Smooth muscle cell (in vitro differentiated cells): ENCODE measurements at regions not wholly inside any gene's neighbourhood (a gene's known extent, or its start where the extent isn't known, plus 50 kb on each side); places are given as distances from the start of the nearest gene placed in this dataset.
"Not testable (repeated sequence)": the region's sequence is repeated elsewhere in the genome, so short reads cannot be mapped to it uniquely, and the experiment has no call there.

ENCODE experiments used
- DNase-seq: peaks from one replicate; lab custom pipeline; 2025; ENCODE audit not compliant: unreplicated experiment; lab: John Stamatoyannopoulos, UW
- H2AFZ ChIP-seq: fragments of 200-600 bp; sonication (generic); 2 replicates; pipeline ENCODE4 v1.6.0; 2016; ENCODE audit warnings: antibody characterized with exemption, low read depth, mild to moderate bottlenecking
- H3F3A ChIP-seq: fragments of 200-600 bp; sonication (generic); 2 replicates; pipeline ENCODE4 v1.6.0; 2017; ENCODE audit warnings: antibody characterized with exemption, low read depth
- H3K27ac ChIP-seq: fragments of 200-600 bp; sonication (generic); 2 replicates; pipeline ENCODE4 v1.5.1; 2016; ENCODE audit warnings: low read depth, mild to moderate bottlenecking
- H3K27me3 ChIP-seq: fragments of 200-600 bp; sonication (generic); 2 replicates; pipeline ENCODE4 v1.6.1; 2016; ENCODE audit warnings: low read depth, mild to moderate bottlenecking
- H3K36me3 ChIP-seq: fragments of 200-600 bp; sonication (generic); 2 replicates; pipeline ENCODE4 v1.5.1; 2016; ENCODE audit warnings: low read depth
- H3K4me1 ChIP-seq: fragments of 200-600 bp; sonication (generic); 2 replicates; pipeline ENCODE4 v1.5.1; 2016; ENCODE audit warnings: low read depth
- H3K4me2 ChIP-seq: fragments of 200-600 bp; sonication (generic); 2 replicates; pipeline ENCODE4 v1.6.0; 2016; ENCODE audit warnings: mild to moderate bottlenecking
- H3K4me3 ChIP-seq: fragments of 200-600 bp; sonication (generic); 2 replicates; pipeline ENCODE4 v1.5.1; 2016; ENCODE audit warnings: mild to moderate bottlenecking
- H3K79me2 ChIP-seq: fragments of 200-600 bp; sonication (generic); 2 replicates; pipeline ENCODE4 v1.6.0; 2016; ENCODE audit warnings: low read depth, mild to moderate bottlenecking
- H3K9ac ChIP-seq: fragments of 200-600 bp; sonication (generic); 2 replicates; pipeline ENCODE4 v1.6.0; 2016; ENCODE audit warnings: low read depth
- H3K9me3 ChIP-seq: fragments of 200-600 bp; sonication (generic); replicated peaks from 2 replicates; pipeline ENCODE4 v1.5.1; 2016; ENCODE audit warnings: low read depth
- H4K20me1 ChIP-seq: fragments of 200-600 bp; sonication (generic); 2 replicates; pipeline ENCODE4 v1.6.0; 2016; ENCODE audit warnings: low read depth
- WGBS: methylation state at CpG from one replicate; pipeline ENCODE4 v1.1.7; 2016; ENCODE audit warnings: low lambda C conversion rate; 5-methylcytosine and 5-hydroxymethylcytosine counted together
- TF ChIP-seq, protein P1 (sequence below): fragments of 200-600 bp; sonication (generic); IDR thresholded peaks from 2 replicates; pipeline ENCODE4 v1.5.1; 2017; ENCODE audit warnings: borderline replicate concordance, mild to moderate bottlenecking, antibody characterized with exemption; ENCODE audit not compliant: insufficient read depth, poor library complexity, severe bottlenecking

GRCh38 chr5:18003312-18003711 lies 369.1 kb downstream of the TAF11L14 start:
- Histone ChIP-seq H3K9me3 (no peaks in the 10 kb centered on the region), H3K4me2 (no peak overlapping the region), H3K36me3 (no peaks in the 10 kb centered on the region), H3K4me1 (no peaks in the 10 kb centered on the region), H3K79me2 (no peaks in the 10 kb centered on the region), H3K9ac (no peak overlapping the region), H2AFZ (no peak overlapping the region), H4K20me1 (no peaks in the 10 kb centered on the region), H3K27ac (no peak overlapping the region), H3K27me3 (no peaks in the 10 kb centered on the region), H3K4me3 (no peak overlapping the region), H3F3A (no peaks in the 10 kb centered on the region)
- TF ChIP-seq, protein P1, sequence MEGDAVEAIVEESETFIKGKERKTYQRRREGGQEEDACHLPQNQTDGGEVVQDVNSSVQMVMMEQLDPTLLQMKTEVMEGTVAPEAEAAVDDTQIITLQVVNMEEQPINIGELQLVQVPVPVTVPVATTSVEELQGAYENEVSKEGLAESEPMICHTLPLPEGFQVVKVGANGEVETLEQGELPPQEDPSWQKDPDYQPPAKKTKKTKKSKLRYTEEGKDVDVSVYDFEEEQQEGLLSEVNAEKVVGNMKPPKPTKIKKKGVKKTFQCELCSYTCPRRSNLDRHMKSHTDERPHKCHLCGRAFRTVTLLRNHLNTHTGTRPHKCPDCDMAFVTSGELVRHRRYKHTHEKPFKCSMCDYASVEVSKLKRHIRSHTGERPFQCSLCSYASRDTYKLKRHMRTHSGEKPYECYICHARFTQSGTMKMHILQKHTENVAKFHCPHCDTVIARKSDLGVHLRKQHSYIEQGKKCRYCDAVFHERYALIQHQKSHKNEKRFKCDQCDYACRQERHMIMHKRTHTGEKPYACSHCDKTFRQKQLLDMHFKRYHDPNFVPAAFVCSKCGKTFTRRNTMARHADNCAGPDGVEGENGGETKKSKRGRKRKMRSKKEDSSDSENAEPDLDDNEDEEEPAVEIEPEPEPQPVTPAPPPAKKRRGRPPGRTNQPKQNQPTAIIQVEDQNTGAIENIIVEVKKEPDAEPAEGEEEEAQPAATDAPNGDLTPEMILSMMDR = no peak
- DNase-seq = no peak

GRCh38 chr5:18003784-18004183 lies 369.5 kb downstream of the TAF11L14 start:
- H3K27ac ChIP-seq = no peak overlapping the region
- WGBS = 83% methylated on average over 2 of the region's 2 CpGs

GRCh38 chr5:18006235-18006634 lies 372.0 kb downstream of the TAF11L14 start:
- WGBS = 90% methylated on average over 8 of the region's 8 CpGs
- not testable (repeated sequence) for H2AFZ ChIP-seq, H3F3A ChIP-seq, H3K79me2 ChIP-seq, H3K27ac ChIP-seq, DNase-seq, H3K9ac ChIP-seq, H3K36me3 ChIP-seq, H3K4me2 ChIP-seq, H3K4me1 ChIP-seq, H3K9me3 ChIP-seq, H3K27me3 ChIP-seq, H4K20me1 ChIP-seq, H3K4me3 ChIP-seq

More at GRCh38 chr5:18003784-18004183, 369.5 kb downstream of the TAF11L14 start:
- Histone ChIP-seq H3K4me2 (no peak overlapping the region), H3K27me3 (no peaks in the 10 kb centered on the region), H3K4me1 (no peaks in the 10 kb centered on the region), H3K36me3 (no peaks in the 10 kb centered on the region), H3K9ac (no peak overlapping the region), H4K20me1 (no peaks in the 10 kb centered on the region), H3K4me3 (no peak overlapping the region), H3K79me2 (no peaks in the 10 kb centered on the region), H3K9me3 (no peaks in the 10 kb centered on the region), H2AFZ (no peak overlapping the region), H3F3A (no peaks in the 10 kb centered on the region)
- DNase-seq = no peak
- TF ChIP-seq, protein P1 = no peak

DNA sequence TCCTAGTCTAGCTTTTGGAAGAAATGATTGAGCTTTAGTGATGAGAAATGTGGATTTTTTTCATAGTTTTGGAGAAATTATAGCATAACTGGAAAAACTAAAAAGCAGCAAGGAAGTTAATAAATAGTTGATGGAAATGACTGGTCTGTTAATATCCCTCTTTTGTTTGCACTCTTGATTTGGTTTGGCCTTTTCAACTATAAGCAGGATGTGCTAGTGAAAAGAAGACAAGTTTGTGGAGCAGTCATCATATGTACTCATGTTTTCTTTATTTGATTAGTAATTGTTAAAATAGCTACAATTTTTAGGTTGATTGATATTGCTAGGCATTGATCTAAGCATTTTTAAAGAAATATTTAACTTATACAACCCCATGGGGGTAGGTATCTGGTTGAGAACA lies 374.7 kb downstream of the TAF11L14 start:
- Histone ChIP-seq H2AFZ (no peak overlapping the region), H3K27ac (no peak overlapping the region), H3K36me3 (no peaks in the 10 kb centered on the region), H3F3A (no peaks in the 10 kb centered on the region), H3K27me3 (no peaks in the 10 kb centered on the region), H4K20me1 (no peaks in the 10 kb centered on the region), H3K4me3 (no peak overlapping the region), H3K9ac (no peak overlapping the region), H3K79me2 (no peaks in the 10 kb centered on the region), H3K9me3 (no peaks in the 10 kb centered on the region), H3K4me1 (no peaks in the 10 kb centered on the region), H3K4me2 (no peak overlapping the region)
- DNase-seq = no peak
- TF ChIP-seq, protein P1 = no peak
